Trophoblast cell (in vitro differentiated cells and primary cell): ENCODE measurements at regions not wholly inside any gene's neighbourhood (a gene's known extent, or its start where the extent isn't known, plus 50 kb on each side); places are given as distances from the start of the nearest gene placed in this dataset.

Source experiments
- DNase-seq, 2 donors: peaks; one replicate each; pipeline ENCODE4 v3.0.0-alpha.2; 2016
- H2AFZ ChIP-seq: 2 replicates; pipeline ENCODE4 v1.6.1; 2013; ENCODE audit warnings: low read length, moderate library complexity, mild to moderate bottlenecking; ENCODE audit not compliant: insufficient read depth, poor library complexity
- H2AK5ac ChIP-seq: 2 replicates; pipeline ENCODE4 v1.6.1; 2013; ENCODE audit warnings: mild to moderate bottlenecking, low read length
- H2BK120ac ChIP-seq: 2 replicates; pipeline ENCODE4 v1.6.1; 2013; ENCODE audit warnings: low read length, mild to moderate bottlenecking, moderate library complexity; ENCODE audit not compliant: insufficient read depth, poor library complexity
- H2BK12ac ChIP-seq: 2 replicates; pipeline ENCODE4 v1.6.1; 2013; ENCODE audit warnings: mild to moderate bottlenecking, low read length, moderate library complexity
- H2BK5ac ChIP-seq: 2 replicates; pipeline ENCODE4 v1.6.1; 2013; ENCODE audit warnings: low read length, low read depth, moderate library complexity, mild to moderate bottlenecking; ENCODE audit not compliant: poor library complexity
- H3K14ac ChIP-seq: 2 replicates; pipeline ENCODE4 v1.6.1; 2013; ENCODE audit warnings: mild to moderate bottlenecking, low read length
- H3K18ac ChIP-seq: 2 replicates; pipeline ENCODE4 v1.6.1; 2013; ENCODE audit warnings: mild to moderate bottlenecking, low read length
- H3K23ac ChIP-seq: 2 replicates; pipeline ENCODE4 v1.6.1; 2013; ENCODE audit warnings: low read length
- H3K27ac ChIP-seq: 2 replicates; pipeline ENCODE4 v1.5.1; 2013; ENCODE audit warnings: low read depth, mild to moderate bottlenecking, inconsistent platforms, low read length, moderate library complexity
- H3K27me3 ChIP-seq: 2 replicates; pipeline ENCODE4 v1.6.1; 2013; ENCODE audit warnings: inconsistent platforms, mild to moderate bottlenecking, low read length, moderate library complexity; ENCODE audit not compliant: insufficient read depth
- H3K36me3 ChIP-seq, 2 experiments: 1 replicate in 1 of 2; 2 replicates in 1 of 2; pipeline ENCODE4 v1.6.1; 2013; ENCODE audit warnings: low read length in 2 of 2, mild to moderate bottlenecking in 2 of 2, moderate library complexity in 1 of 2; ENCODE audit not compliant: insufficient read depth in 2 of 2, control insufficient read depth in 1 of 2
- H3K4ac ChIP-seq: 2 replicates; pipeline ENCODE4 v1.6.1; 2013; ENCODE audit warnings: low read depth, mild to moderate bottlenecking, low read length, moderate library complexity
- H3K4me1 ChIP-seq, 2 experiments: 1 replicate in 1 of 2; 2 replicates in 1 of 2; pipeline ENCODE4 v1.6.1; 2013; ENCODE audit warnings: low read length in 2 of 2, mild to moderate bottlenecking in 2 of 2, moderate library complexity in 1 of 2; ENCODE audit not compliant: insufficient read depth in 2 of 2, control insufficient read depth in 1 of 2
- H3K4me2 ChIP-seq: 2 replicates; pipeline ENCODE4 v1.6.1; 2013; ENCODE audit warnings: inconsistent platforms, mild to moderate bottlenecking, low read length, moderate library complexity
- H3K4me3 ChIP-seq: 2 replicates; pipeline ENCODE4 v1.5.1; 2013; ENCODE audit warnings: mild to moderate bottlenecking, low read depth, low read length, inconsistent platforms
- H3K79me1 ChIP-seq: one replicate; pipeline ENCODE4 v1.6.1; 2013; ENCODE audit warnings: low read length
- H3K79me2 ChIP-seq: 2 replicates; pipeline ENCODE4 v1.6.1; 2013; ENCODE audit warnings: low read length, mild to moderate bottlenecking; ENCODE audit not compliant: control insufficient read depth, insufficient read depth, poor library complexity
- H3K9ac ChIP-seq: 2 replicates; pipeline ENCODE4 v1.6.1; 2013; ENCODE audit warnings: mild to moderate bottlenecking, low read length
- H3K9me3 ChIP-seq: 2 replicates; pipeline ENCODE4 v1.6.1; 2013; ENCODE audit warnings: low read depth, mild to moderate bottlenecking, control low read depth, inconsistent platforms, low read length; ENCODE audit not compliant: insufficient read depth
- H4K12ac ChIP-seq: 2 replicates; pipeline ENCODE4 v1.6.1; 2013; ENCODE audit warnings: low read depth, mild to moderate bottlenecking, low read length, moderate library complexity
- H4K8ac ChIP-seq: 2 replicates; pipeline ENCODE4 v1.6.1; 2013; ENCODE audit warnings: low read depth, mild to moderate bottlenecking, low read length, moderate library complexity
- H4K91ac ChIP-seq: one replicate; pipeline ENCODE4 v1.6.1; 2013; ENCODE audit warnings: low read depth, mild to moderate bottlenecking, low read length, moderate library complexity
- WGBS: extraction: QIAGEN DNeasy Blood & Tissue Kit; methylation state at CpG from one replicate; pipeline ENCODE4 v1.1.7; 2013; ENCODE audit warnings: missing lambda C conversion rate; ENCODE audit not compliant: insufficient read length, insufficient coverage; ENCODE audit errors: extremely low coverage; 5-methylcytosine and 5-hydroxymethylcytosine counted together

GRCh38 chr2:16441431-16441830 lies 224.2 kb downstream of the CYRIA start:
- Histone ChIP-seq H3K23ac (no peak overlapping the region), H3K14ac (no peak overlapping the region), H4K12ac (no peak overlapping the region), H4K8ac (no peak overlapping the region), H3K27ac (no peak overlapping the region), H2AK5ac (no peak overlapping the region), H3K36me3 (no peaks in the 10 kb centered on the region), H3K4ac (no peak overlapping the region), H3K4me1 (peaks cover 0 to 3% of the 10 kb centered on the region in 2 experiments), H3K18ac (no peak overlapping the region), H3K9ac (no peak overlapping the region), H3K79me2 (no peaks in the 10 kb centered on the region), H3K79me1 (no peaks in the 10 kb centered on the region), H4K91ac (no peak overlapping the region), H2BK5ac (no peak overlapping the region), H2BK12ac (no peak overlapping the region), H3K4me3 (no peak overlapping the region), H3K27me3 (no peaks in the 10 kb centered on the region), H2AFZ (no peak overlapping the region), H2BK120ac (no peak overlapping the region), H3K4me2 (no peak overlapping the region), H3K9me3 (no peaks in the 10 kb centered on the region)
- no CpG with 5 or more reads among the region's 3 CpGs for WGBS
- DNase-seq: peak; percentile 51 to 70

GRCh38 chr2:16440898-16441297 lies 224.7 kb downstream of the CYRIA start:
- Histone ChIP-seq H3K27me3 (no peaks in the 10 kb centered on the region), H2AFZ (no peak overlapping the region), H2BK120ac (no peak overlapping the region), H3K36me3 (no peaks in the 10 kb centered on the region), H3K4me2 (no peak overlapping the region), H2AK5ac (no peak overlapping the region), H3K9me3 (no peaks in the 10 kb centered on the region), H2BK5ac (no peak overlapping the region), H3K27ac (no peak overlapping the region), H3K9ac (no peak overlapping the region), H2BK12ac (no peak overlapping the region), H3K79me1 (no peaks in the 10 kb centered on the region), H3K23ac (no peak overlapping the region), H4K91ac (no peak overlapping the region), H3K18ac (no peak overlapping the region), H4K8ac (no peak overlapping the region), H3K4me3 (no peak overlapping the region), H3K14ac (no peak overlapping the region), H4K12ac (no peak overlapping the region), H3K4me1 (peaks cover 0 to 3% of the 10 kb centered on the region in 2 experiments), H3K4ac (no peak overlapping the region), H3K79me2 (no peaks in the 10 kb centered on the region)
- no peak for DNase-seq
- no CpG with 5 or more reads among the region's 4 CpGs for WGBS

- no peak overlapping the region for H3K9ac ChIP-seq
- no peak overlapping the region for H3K18ac ChIP-seq
- no CpG with 5 or more reads among the region's 8 CpGs for WGBS
These were observed 226.9 kb downstream of the CYRIA start for GRCh38 chr2:16438613-16439321.

GRCh38 chr2:16437189-16437588 lies 228.4 kb downstream of the CYRIA start:
- no peaks in the 10 kb centered on the region for H3K79me2 ChIP-seq
- H4K91ac ChIP-seq: no peak overlapping the region
- H2AK5ac ChIP-seq: no peak overlapping the region
- no peak overlapping the region for H3K4me2 ChIP-seq
- no peak overlapping the region for H2BK120ac ChIP-seq
- peaks cover 0 to 3% of the 10 kb centered on the region in 2 experiments for H3K4me1 ChIP-seq
- no peak overlapping the region for H2BK5ac ChIP-seq
- H3K23ac ChIP-seq: no peak overlapping the region
- H3K14ac ChIP-seq: no peak overlapping the region
- no peak overlapping the region for H4K12ac ChIP-seq
- no peak overlapping the region for H3K27ac ChIP-seq
- H3K36me3 ChIP-seq: no peaks in the 10 kb centered on the region
- no peak for DNase-seq
- H3K18ac ChIP-seq: no peak overlapping the region
- no CpG with 5 or more reads among the region's 5 CpGs for WGBS
- H3K79me1 ChIP-seq: no peaks in the 10 kb centered on the region
- H3K27me3 ChIP-seq: no peaks in the 10 kb centered on the region
- H3K4me3 ChIP-seq: no peak overlapping the region
- H2BK12ac ChIP-seq: no peak overlapping the region
- no peaks in the 10 kb centered on the region for H3K9me3 ChIP-seq
- H4K8ac ChIP-seq: no peak overlapping the region
- H2AFZ ChIP-seq: no peak overlapping the region
- H3K4ac ChIP-seq: no peak overlapping the region
- H3K9ac ChIP-seq: no peak overlapping the region

More at GRCh38 chr2:16438613-16439321, 226.9 kb downstream of the CYRIA start:
- Histone ChIP-seq H4K91ac (no peak overlapping the region), H2AK5ac (no peak overlapping the region), H3K27ac (no peak overlapping the region), H3K27me3 (no peaks in the 10 kb centered on the region), H3K23ac (no peak overlapping the region), H2AFZ (no peak overlapping the region), H3K14ac (no peak overlapping the region), H4K12ac (no peak overlapping the region), H3K4me2 (no peak overlapping the region), H2BK5ac (no peak overlapping the region), H3K36me3 (no peaks in the 10 kb centered on the region), H3K79me2 (no peaks in the 10 kb centered on the region), H3K4me1 (peaks cover 0 to 3% of the 10 kb centered on the region in 2 experiments), H2BK12ac (no peak overlapping the region), H2BK120ac (no peak overlapping the region), H3K9me3 (no peaks in the 10 kb centered on the region), H4K8ac (no peak overlapping the region), H3K4ac (no peak overlapping the region), H3K79me1 (no peaks in the 10 kb centered on the region), H3K4me3 (no peak overlapping the region)
- no peak for DNase-seq
